OCI-LY3 (cell line): ENCODE measurements at regions not wholly inside any gene's neighbourhood (a gene's known extent, or its start where the extent isn't known, plus 50 kb on each side); places are given as distances from the start of the nearest gene placed in this dataset.

ENCODE experiments used
- CTCF ChIP-seq: fragments of 200-600, 300-600 bp; sonication (generic); IDR thresholded peaks from 2 replicates; pipeline ENCODE4 v1.5.1; 2014; ENCODE audit warnings: antibody characterized with exemption, low read length, low read depth
- EZH2phosphoT487 ChIP-seq: fragments of 200-600 bp; shearing (Covaris generic); IDR thresholded peaks from 2 replicates; pipeline ENCODE4 v1.6.1; 2018; ENCODE audit warnings: antibody characterized with exemption, mixed run types, low read depth

- no peak for TF ChIP-seq CTCF
- no peak for TF ChIP-seq EZH2phosphoT487
These were observed 86.5 kb upstream of the SLC38A2 start for GRCh38 chr12:46459111-46459510.
